ENCODE measurements at regions not wholly inside any gene's neighbourhood (a gene's known extent, or its start where the extent isn't known, plus 50 kb on each side); places are given as distances from the start of the nearest gene placed in this dataset.

DNA sequence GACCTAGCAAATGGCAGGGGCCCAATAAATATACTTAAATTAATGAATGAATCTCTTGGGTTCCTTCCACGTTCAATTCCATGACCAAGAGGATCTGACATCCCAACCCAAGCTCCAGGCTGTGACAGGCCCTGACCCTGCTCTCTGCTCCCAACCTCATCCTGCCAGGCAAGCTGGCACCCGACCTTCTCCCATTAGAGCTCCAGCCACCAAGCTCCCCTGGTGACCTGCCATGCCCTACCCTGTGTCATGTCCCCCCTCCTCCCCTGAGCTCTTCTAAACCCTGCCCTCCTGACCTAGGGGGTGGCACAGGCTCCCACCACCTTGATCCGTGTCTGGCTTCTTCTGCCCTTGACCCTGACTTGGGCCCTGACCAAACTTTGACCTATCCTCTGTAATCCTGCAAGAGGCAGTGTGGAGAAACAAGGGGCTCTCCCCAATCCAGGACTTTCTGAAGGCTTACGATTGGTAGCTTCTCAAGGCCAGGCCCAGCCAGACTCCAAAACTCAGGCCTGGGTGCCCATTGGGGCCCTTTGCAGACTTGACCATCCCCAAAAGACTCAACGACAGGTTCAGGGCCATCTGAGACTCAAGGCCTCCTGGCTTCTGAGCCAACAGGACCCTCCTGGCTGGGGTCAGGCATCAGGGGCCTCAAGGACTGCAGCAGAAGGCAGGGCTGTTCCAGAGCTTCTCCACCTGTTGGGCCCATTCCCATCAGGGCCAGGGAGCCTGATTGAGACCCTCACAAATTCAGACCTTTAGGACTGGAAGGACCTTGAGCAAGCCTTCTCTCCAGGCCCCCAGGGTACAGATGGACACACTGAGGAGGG is 249.0 kb downstream of the PTPRU start:
- no peak for DNase-seq (ENCODE audit: low spot score)

DNA sequence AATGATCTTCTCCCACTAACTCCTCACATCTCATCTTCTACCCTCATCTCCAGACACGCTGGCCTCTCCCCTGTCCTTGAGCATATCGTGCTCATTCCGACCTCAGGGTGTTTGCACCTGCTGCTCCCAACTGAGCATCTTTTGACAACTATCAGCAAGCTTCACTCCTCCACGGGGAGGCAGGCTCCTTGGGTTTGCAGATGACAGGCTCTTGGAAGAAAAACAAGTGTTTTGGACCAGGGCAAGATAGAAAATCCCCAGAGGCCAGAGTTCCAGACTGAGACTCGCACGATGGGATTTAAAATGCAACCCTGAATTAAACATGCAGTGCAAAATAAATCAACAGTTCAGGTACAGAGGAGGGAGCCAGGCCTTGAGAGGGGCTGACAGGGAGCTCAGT is 246.7 kb downstream of the PTPRU start:
- no peak for DNase-seq (ENCODE audit: low spot score)

DNA sequence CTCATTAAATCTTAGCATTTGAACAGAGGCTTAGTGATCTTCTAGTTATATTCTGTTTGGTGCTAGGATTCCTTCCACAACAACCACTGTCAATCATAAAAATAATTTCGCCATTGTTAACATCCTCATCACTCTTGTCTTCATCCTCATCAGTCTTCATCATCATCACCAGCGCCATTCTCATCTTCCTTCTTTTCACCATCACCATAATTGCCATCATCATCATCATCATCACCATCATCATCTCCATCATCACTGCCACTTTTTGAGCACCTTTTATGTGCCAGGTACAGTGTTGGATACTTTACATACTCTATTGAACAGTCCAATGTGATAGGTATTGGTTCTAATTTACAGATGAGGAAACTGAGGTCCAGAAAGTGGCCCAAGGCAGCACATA is 245.7 kb downstream of the PTPRU start:
- DNase-seq (ENCODE audit: low spot score), result no peak

DNA sequence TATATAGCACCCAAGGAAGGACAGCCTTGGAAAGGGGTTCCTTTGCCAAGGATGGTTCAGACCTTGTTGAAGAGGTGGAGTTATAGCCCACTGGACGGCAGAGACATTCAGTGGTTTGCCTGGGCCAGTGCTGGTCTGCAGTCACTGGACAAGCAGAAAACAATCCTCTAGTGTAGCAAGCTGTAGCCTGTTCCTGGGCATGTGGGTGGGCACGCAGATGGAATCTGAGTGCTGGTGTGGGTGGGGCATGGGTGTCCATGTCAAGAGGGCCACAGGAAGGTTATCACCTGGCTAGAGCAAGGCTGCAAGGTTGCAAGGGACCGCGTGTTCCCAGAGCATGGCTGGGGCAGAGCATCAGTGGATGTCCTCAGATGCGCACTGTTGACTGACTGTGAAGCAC is 244.7 kb downstream of the PTPRU start:
- DNase-seq (ENCODE audit: low spot score), result no peak

DNA sequence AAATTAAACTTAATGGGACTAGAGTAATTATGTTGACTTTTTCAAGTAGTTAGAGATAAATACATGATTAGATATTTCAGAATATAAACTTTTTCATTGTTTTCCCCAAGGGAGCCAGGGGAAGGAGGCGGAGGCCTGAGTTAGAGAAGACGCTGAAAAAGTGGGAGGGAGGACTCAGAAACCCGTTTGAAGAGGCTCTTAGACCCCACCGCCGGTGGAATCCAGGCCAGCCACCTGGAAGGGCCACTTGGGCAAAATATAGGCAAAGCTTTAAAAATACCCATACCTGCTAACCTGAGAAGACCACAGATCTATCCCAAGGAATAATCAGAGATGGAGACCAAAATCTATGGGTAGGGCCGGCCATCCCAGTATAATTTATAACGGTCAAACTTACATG is 242.6 kb downstream of the PTPRU start:
- DNase-seq (ENCODE audit: low spot score), result no peak

DNA sequence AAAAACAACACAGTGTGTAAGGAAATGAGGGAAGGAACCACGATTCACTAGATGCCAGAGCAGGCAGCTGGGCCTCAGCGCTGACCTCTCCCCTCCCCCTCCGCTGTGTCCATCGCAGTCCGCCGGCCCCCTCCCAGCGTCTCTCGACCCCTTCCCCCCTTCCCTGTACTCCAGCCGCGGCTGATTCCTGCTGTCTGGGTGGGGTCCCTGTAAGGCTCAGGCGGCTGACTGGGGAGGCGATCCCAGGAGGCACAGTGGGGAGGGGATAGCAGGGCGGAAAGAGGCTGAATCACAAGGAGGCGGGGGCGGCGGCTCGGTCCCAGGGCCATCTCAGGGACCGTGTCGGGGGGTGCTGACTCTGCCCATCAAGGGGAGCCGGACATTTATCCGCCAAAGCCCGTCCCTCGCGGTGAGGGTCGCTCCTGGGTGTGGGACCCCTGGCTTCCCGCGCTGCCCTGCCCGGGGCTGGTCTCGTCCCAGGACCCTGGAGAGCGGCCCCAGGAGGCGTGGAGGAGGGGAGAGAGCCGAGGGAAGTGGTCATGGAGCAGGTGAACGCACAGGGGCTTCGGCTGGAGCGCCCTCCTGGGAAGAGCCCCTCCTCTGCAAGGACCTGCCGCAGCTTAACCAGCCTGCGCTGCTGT is 241.9 kb downstream of the PTPRU start:
- DNase-seq (ENCODE audit: low spot score), result no peak

DNA sequence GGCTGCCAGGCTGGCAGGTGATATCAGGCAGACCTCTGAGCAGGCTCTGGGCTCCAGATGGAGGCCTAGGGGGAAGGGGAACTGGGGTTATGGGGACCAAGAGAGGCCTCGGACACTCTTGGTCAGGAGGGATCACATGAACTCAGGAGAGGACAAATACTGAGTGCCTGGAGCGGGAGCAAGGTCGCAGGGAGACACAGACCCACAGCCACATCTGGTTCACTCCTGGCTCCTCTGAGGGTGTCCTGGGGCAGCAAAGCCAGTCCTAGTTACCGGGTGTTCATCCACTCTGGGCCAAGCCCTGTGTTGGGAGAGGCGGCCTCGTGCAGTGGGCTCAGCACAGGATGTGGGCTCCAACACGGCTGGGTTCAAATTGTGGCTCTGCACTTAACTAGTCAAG is 239.0 kb downstream of the PTPRU start:
- DNase-seq (ENCODE audit: low spot score), result no peak

DNA sequence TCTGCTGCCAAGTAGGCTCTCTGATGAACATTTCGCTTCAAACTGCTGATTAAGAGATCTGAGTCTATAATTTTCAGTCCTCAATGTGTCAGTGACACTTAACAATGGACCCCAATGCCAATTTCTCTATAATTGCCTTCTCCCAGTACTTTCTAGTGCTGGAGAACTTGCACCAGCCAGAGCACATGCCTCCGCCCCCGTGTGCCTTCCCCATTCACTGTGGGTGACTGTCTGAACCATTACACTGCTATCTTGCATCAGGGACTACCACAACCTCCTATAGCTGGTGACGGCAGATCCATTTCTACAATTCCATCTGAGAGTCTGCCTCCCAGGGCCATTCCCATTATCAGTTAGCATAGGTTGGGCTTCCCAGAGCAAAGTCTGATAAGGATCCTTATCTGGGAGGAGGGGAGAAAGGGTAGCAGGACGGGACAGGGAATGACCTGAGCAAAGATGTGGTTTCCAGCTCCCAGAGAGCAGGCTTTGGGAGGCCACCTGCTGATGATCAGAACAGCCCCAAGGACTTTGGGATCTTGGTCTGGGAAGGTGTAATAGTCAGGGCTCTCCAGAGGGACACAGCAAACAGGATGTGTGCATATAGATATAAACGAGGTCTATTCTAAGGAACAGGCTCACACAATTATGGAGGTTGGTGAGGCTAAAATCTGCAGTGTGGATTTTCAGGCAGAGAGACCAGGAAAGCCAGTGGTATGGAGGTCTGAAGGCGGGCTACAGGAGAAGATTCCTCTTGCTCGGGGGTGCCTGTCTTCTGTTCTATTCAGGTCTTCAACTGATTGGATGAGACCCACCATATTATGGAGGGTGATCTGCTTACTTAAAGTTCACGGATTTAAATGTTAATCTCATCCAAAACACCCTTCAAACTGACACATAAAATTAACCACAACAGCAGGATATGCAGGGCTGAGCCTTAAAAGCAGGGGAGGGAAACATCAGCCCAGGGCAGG is 238.2 kb downstream of the PTPRU start:
- no peak for DNase-seq (ENCODE audit: low spot score)

DNA sequence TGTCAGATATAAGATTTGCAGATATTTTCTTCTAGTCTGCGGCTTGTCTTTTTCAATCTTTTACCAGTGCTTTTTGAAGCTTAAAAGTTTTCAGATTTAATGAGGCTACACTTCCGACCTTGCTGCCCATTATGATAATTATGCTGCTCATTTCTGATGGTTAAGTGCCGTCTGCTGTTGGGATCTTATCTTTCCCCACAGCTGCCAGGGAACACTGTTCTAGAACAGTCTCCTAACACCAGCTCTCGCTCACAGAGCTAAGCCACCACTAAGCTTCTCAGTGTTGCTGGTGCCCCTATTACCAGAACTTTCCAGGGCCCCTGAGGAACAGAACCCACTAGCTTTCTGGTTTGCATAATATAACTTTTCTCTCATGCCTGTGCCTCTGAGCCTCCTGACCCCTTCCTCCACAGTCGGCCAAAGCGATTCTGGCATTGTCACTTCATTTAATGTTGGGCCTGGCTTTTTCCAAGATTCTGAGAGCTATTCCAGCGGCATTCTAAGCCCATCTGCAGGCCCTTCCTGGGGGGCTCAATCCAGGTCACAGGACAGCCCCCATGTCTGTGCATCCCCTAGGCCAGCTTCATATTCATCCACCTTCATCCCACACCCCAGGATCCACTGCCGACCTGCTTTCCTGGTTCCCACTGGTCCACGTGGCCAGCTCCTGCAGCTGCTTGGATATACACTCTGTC is 237.0 kb downstream of the PTPRU start:
- DNase-seq (ENCODE audit: low spot score), result no peak

DNA sequence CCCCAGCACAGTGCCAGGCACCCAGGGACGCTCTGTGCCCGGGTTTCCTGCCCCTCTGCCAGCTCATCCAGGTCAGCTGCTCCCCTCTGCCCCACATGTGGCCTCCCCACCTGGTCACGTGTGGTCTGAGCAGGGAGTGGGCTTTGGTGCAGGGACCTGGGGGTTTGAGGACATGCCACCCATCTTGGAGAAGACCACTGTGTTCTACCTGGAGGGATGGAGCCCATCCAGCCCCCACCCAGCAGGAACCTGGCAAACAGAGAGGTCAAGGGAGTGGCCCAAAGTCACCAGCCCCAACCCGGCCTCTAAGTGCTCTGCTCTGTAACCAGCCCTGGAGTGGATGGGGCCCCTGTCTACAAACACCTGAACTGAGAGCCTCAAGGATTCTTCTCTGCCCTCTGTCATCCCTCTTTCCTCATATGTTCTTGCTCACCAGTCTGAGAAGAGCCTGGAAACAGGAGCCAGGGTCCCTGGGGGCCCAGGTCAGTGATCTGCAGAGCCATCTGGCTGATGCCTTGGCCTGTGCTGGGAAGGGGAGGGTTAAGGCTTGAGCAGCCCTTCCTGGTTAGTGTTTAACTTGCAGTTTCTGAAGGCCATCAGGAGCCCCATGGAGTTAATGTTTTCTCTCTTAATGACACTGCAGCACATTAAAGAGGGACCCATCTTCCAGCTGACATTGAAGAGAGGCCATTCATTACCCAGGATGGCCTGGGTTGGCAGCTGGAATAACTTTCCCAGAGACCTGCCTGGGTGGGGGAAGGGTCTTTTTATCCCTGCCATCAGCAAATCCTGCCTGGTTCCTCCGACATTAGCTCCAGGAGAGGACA is 235.4 kb downstream of the PTPRU start:
- no peak for DNase-seq (ENCODE audit: low spot score)

DNA sequence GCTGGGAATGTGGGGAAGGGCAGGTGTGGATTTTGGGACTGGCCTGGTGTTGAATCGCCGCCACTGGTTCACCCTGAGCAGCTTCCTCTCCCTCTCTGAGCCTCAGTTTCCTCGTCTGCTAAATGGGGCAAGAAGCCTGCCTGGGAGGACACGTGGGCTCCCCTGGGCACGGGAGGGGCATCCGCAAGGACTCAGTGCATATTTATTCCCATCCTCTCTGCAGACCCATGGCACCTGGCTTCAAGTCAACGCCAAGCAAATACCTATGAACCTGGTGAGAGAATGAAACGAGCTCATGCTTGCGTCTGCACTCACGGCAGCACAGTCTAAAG is 234.4 kb downstream of the PTPRU start:
- DNase-seq (ENCODE audit: low spot score), result no peak

DNA sequence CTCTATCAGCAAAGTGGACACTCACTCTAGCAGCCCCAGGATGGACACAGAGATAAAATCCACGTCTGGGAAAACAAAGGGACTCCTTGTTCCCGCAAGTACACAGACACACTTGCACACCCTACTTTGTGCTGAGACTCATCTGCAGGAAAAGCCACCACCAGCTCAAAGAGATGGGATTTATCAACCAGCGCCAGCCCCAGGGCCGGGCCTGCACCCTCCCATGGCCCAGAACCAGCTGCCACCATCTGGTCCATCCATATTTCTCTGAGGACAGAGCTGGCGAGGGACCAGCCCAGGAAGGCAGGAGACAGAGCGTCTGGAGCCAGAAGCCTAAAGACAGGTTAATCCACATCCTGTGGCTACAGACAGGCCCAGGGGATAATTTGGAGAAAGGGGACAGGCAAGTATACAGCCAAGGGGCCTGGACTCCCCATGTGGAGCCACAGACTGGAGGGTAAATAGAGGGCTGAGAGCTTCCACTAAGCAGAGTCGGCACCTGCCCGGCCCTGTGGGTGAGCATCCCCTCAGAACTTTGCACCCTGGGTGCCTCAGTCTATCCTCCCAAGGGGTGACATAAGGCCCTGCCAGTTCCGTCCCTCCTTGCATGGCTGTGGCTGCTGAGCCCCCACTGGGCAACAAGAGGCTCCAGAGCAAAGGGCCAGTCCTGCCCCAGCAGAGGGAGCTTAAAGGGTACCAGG is 233.9 kb downstream of the PTPRU start:
- no peak for DNase-seq (ENCODE audit: low spot score)

DNA sequence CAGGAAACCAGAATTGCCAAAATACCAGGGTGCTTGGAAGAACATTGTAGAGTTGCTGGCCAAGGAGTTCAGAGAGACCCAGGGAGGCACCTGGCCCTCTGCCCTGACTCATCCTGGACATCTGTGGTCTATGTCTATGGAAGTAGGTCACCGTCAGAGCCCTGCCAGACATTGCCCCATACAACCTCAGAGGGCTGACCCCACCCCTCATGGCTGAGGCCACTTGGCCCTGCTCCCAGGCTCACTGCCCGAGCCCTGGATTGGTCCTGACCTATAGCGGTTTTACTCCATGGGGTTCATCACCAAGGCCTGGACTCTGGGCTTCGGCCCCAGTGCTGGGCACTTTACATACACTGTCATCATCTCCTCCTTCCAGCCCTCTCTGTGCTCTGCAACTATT is 233.1 kb downstream of the PTPRU start:
- DNase-seq (ENCODE audit: low spot score), result no peak

DNA sequence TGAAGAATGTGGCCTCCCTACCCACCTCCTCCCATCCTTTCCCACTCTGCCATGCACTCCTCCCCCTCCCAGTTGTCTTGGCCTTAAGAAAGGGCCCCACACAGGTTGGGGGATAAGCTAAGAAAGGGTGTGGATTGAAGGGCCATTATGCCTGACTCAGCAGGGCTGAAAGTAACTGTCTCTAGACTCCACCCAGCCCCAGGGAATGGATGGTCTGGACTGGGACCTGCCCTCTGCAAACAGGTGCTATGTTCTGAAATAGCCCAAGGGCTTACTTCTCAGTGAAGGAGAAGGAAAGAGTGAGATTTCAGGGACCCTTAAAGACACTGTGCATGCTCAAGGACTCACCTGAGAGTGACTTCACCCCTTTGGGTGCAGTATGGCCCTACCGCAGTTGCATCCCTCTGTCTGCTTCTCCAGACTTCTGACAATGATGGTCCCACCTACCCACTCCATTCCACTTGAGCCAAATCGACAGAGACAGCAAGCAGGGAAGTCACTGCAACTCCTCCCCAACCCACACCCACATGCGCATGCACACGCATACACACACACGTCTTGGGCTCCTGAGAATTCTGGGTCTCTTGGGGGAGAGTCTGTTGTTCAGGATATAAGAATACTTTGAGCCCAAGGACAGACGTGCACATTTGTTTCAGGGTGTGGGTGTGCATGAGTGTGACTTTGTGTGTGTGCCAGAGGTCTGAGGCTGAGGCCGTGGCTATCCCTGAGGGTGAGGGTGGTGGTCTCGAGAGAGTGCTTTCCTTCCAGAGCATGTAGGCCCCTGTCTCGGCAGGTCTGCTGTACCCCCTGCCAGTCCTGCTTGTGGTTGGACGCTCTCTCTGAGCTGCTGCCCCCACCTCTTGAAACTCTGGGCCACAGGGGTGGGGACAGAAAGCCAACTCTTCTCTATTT is 231.9 kb downstream of the PTPRU start:
- no peak for DNase-seq (ENCODE audit: low spot score)

DNA sequence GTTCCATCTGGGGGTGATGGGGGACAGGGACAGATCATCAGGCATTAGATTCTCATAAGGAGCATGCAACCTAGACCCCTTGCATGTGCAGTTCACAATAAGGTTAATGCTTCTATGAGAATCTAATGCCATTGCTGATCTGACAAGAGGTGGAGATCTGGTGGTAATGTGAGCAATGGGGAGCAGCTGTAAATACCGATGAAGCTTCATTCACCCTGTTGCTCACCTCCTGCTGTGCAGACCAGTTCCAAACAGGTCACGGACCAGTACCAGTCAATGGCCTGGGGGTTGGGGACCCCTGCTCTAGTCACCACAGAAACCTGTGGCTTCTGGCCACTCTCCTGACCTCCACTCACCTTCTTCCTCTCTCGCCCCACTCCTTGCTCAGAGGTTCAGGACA is 229.9 kb downstream of the PTPRU start:
- DNase-seq (ENCODE audit: low spot score), result no peak

DNA sequence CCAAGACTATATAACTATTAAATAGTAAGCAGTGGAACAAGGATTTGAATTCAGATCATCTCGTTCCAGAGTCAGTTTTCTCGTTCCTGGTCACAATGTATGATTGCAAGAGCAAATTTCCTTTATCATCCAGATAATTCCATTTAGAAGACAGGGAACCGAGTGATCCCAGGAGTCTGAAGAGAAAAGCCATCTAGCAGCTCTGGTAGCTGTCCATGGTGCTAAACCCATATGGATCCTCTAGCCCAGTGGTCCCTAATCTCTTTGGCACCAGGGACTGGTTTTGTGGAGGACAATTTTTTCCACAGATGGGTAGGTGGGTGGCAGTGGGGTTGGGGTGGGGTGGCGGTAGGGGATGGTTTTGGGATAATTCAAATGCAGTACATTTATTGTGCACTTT is 229.4 kb downstream of the PTPRU start:
- no peak for DNase-seq (ENCODE audit: low spot score)

DNA sequence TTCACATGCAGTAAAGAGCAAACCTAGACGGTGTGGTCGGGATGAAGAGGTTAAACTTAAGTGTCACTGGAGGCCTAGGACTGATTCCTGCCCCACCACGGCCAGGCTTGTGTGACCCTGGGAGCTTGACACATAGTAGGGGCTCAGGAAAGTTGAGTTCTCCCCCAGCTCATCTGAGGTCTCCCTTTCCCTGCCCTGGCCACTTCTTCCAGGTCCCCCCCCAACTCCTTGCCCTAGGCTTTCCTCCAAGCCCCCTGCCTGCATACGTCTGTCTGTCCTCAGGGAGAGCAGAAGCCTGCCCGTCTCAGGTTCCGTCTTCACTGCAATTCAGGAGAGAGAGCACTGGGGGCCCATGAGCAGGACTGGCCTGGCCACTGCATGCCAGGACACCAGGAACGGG is 225.8 kb downstream of the PTPRU start:
- no peak for DNase-seq (ENCODE audit: low spot score)

DNA sequence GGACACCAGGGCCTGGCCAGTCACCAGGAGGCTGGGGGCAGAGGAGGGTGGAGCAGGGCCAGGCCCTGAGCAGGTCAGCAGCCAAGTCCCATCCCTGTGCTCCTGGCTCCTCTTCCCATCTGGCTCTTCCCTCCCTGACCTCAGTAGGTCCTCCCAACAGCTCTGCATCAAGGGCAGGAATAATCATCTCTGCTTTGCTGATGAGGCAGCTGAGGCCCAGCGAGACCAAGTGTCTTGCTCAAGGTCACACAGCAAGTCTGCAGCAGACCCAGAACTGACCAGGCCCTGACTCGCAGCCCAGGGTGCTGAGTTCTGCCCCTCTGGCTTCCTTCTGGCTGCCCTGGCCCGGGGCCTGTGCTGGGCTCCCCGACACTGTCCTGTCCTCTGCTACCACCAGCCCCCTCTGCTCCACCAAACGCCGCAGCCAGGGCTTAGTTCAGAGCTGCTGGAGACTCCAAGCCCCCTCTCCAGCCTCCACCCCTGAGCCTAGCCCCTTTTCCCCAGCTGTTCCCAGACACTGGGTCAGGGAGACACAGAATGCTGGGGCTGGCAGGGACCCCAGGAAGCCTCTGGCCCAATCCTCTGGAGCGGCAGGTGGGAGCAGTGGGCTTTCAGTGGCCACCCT is 224.9 kb downstream of the PTPRU start:
- DNase-seq (ENCODE audit: low spot score), result no peak

DNA sequence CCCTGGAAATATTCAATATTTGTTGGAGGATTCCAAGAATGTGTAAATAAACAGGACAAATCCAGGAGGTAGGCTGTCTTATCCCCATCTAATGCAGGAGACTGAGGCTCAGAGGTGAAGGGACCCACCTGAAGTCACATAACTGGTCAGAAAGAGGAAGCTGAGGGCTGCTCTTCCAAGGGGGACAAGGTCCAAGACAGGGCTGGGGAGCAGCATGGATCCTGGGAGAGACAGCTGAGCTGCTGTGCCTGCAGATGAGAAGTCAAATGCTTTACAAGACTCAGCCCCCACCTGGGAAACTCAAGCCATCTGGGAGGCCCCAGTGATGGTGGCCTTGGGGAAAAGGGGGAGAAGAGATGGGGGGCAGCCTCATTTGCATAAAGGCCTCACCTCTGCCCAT is 224.4 kb downstream of the PTPRU start:
- DNase-seq (ENCODE audit: low spot score), result no peak

Data from activated CD4-positive, alpha-beta T cell treated with anti-CD3 and anti-CD28 coated beads, Interleukin-2, Interleukin-4, amounts not matched to agents 100 ng/mL and 50 ng/mL, durations not matched to agents 16 hours and 8 hours (primary cell).